Daoy (cell line): ENCODE measurements at regions not wholly inside any gene's neighbourhood (a gene's known extent, or its start where the extent isn't known, plus 50 kb on each side); places are given as distances from the start of the nearest gene placed in this dataset.
"Not testable (repeated sequence)": the region's sequence is repeated elsewhere in the genome, so short reads cannot be mapped to it uniquely, and the experiment has no call there.

ENCODE experiments used
- DNase-seq: peaks from one replicate; pipeline ENCODE4 v3.0.0-alpha.2; 2015; ENCODE audit warnings: low read depth

DNA sequence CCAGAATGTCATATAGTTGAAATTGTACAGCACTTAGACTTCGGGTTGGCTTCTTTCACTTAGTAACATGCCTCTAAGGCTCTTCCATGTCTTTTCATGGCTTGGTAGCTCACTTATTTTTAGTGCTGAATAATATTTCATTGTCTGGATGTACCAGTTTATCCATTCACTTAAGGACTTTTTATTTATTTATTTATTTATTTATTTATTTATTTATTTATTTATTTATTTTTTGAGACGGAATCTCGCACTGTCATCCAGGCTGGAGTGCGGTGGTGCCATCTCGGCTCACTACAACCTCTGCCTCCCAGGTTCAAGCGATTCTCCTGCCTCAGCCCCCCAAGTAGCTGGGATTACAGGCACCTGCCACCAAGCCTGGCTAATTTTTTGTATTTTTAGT, 132.9 kb upstream of the ELAC2 start:
- DNase-seq = not testable (repeated sequence)

DNA sequence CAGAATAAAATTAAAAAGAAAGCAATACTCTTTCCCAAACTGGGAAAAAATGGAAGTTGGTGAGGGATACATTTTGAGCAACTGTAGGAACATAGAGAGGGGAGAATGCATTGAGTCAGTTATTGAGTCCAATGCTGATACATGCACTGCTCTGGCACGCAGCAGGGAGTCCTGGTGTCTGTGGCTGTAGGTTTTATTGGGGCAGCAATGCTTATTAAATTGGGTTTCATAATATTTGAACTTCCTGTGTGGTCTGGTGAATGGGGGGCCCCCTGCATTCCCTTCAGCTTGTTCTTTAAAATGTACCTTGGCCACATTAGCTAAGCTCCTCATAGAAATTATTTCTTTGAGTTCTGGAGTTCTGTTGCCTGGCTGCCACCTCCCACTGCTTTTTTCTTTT, 125.2 kb upstream of the ELAC2 start:
- no peak for DNase-seq

DNA sequence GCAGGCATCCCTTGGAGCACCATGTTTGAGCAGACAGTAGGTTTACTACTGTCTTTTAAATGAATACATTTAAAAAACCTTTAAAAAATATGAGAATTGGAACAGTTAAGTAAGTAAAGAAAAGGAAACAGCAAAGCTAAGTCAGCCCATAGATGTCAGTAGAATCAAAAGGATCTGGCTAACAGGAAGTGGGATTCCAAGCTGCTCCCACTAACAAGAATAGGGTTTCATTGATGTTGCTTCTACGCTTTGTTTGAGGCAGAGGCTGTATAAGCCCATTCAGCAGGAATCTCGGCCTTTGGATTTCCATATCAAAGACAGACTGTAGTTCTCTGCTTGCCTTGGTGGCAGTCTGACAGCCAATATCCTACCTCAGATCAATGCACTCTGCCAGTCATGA, 122.9 kb upstream of the ELAC2 start:
- peak; percentile 11 for DNase-seq

DNA sequence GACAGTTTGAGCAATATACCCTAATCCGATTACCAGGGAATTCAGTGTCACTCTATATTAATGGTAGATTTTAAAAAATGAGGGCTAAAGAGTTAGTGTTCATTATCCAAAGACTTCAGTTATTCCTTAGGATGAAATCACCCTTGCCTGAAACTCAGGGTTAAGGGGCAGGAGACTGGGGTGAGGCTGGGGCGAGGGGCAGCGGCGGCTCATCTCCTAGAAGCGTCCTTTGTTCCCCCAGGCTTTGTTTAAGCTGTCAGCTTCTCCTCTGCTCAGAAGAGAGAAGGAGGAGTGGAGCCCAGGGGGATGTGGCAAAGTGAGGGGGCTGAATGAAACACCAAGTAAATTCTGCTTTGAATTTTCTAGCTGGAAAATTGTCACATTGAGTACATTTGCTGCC, 117.7 kb upstream of the ELAC2 start:
- no peak for DNase-seq

GRCh38 chr17:13134076-13134475, 116.2 kb upstream of the ELAC2 start:
- DNase-seq = peak; percentile 12

DNA sequence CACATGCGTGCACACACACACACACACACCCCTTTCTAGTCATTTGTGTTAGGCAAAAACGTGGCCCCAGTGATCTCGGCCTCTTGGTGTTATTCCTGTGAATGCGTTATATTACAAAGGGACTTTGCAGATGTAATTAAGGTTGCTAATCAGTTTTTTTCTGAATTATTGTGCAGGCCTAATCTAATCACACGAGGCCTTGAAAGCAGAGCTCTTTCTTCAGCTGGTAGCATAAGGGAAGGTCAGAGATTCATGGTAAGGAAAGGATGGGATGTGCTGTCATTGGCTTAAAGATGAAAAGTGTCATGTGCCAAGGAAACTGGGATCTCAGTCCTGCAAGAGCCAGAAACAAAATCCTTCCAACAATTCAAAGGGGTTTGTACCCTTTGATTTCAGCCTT, 113.4 kb upstream of the ELAC2 start:
- no peak for DNase-seq

- no peak for DNase-seq
Observed at GRCh38 chr17:13129356-13129755, 111.5 kb upstream of the ELAC2 start.

- no peak for DNase-seq
Observed at GRCh38 chr17:13128676-13129075, 110.8 kb upstream of the ELAC2 start.

DNA sequence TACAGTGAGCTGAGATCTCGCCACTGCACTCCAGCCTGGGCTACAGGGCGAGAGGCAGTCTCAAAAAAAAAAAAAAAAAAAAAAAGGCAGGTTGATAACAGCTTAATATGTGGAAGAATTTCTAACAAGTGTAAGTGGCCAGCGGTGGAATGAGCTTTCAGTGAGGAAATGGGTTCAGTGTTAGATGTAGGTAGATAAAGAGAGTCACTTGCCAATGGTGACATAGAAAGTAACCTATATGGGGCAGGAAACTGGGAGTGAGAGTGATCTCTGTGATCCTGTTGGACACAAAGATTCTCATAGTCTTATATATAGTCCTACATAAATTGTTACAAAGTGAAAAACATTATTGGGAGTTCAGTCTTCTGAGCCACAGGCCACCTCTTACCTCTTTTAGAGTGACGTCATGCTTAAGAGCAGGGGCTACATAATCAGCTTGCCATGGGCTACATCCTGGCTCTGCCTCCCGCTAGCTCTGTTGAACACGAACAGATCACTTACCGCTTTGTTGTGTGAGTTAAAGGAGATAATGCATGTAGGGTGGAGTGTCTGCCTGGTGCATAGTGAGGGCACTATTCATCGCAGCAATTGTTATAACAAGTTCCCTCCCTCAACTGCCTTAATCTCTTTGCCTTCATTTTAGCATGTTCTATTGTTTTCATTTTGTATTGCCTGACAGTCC, 110.2 kb upstream of the ELAC2 start:
- peak; percentile 11 for DNase-seq

GRCh38 chr17:13120864-13121263, 103.0 kb upstream of the ELAC2 start:
- no peak for DNase-seq

DNA sequence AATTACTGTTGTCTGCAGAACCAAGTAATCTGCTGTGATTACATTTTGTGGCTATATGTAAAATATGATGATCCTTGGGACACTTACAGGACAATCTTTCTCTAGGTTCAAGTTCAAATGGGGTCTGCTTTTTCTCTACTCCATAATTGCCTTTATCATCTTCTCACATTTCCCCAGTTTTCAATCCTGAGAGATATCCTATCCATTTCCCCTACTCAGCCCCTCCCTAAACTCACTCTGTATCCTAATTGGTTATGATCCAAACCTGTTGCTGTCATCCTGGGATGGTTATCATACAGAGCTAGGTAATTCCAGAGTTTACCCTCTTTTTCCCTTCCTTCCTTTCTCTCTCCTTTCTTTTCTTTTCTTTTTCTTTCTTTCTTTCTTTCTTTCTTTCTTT, 100.5 kb upstream of the ELAC2 start:
- DNase-seq = no peak

- DNase-seq = no peak
Observed at GRCh38 chr17:13117616-13118015, 99.8 kb upstream of the ELAC2 start.

GRCh38 chr17:13114601-13115031, 96.8 kb upstream of the ELAC2 start:
- peak; percentile 83 for DNase-seq

DNA sequence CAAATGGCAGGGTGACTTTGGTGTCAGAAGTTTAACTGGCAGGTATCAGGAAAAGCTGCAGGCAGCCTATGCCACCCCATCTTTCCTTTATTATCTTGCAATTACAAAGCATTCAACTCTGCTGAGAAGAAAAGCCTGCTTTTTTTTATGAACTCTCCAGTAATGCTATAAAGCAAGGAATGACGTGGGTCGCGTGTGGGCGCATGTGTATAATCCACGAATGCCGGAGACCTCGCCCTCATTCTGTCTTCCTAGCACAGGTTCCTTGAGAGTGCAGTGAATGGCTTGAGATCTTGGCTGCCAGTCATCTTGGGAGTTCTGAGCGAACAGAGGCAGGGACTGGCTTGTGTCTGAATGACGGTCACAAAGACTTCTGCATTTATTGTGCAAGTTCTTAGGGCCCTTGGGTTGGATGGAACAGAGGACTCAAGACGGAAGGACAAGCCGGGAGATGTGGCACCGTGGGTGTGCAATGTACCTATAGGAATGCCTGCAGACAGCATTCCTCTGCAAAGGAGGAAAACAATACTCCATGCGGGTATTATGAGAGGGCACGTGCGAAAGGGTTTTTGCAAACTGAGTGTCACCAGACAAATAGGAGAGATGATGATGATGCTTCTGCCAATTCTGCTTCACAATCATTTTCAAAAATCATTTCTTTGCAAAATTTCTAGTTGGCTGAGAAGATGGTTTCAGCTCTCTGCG, 96.1 kb upstream of the ELAC2 start:
- DNase-seq = no peak

DNA sequence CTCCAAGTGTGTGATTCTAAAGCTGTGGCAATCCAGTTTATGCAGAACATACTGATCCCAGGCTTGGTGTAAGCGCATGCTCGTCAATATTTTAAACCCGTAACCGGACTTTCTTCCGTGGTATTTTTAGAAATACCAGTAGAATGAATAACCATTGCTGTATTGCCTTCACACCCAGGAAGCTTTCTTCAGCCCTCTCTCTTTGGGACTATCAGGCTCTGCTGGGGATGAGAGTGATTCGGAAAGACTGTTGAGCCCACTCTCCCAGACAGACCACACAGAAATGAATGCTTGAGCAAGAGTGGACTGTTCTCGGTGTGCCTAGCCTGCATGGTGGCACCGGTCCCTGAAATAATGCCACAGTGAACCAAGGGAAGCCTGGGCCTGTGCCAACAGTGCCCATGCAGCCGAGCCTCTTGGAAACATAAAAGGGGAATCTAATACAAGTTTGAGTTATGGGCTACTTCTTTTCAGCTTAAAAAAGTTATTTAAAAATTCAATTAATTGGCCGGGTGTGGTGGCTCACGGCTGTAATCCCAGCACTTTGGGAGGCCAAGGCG, 89.9 kb upstream of the ELAC2 start:
- no peak for DNase-seq

GRCh38 chr17:13106171-13106570, 88.3 kb upstream of the ELAC2 start:
- peak; percentile 61 for DNase-seq

DNA sequence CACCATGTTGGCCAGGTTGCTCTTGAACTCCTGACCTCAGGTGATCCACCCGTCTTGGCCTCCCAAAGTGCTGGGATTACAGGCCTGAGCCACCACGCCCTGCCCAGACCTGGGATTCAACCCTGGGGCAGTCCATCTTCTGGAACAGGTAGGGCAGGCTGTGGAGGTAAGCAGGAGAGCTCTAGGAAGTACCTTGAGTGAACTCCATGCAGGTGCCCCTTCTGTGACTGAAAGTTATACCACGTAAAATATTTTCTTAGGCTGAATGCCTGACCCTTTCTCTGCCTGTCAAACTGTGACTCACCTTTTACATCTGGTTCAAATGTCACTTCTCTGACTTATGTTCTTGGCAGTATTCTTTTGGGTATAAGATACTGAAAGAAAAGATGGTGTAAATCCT, 86.7 kb upstream of the ELAC2 start:
- DNase-seq = no peak

- DNase-seq = no peak
Observed at GRCh38 chr17:13102477-13102876, 84.7 kb upstream of the ELAC2 start.

DNA sequence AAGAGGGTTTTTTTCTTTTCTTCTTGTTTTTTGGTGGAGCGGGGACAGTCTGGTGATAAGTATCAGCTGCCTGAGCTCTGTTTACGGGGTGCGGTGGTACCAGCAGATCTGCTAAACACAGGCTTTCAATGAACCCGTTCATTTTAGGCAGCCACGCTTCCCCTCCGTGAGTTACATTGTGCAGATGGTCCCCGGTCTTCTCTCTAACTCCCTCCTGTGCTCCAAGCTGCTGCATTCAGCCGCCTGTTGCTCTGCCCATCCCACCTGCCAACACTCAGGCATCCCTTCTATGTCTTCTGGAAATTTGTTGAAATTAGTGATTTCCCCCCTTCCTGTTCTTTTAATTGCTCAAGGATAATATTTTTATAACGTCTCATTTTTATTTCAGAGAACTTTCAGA, 82.1 kb upstream of the ELAC2 start:
- DNase-seq = no peak

- DNase-seq = no peak
Observed at GRCh38 chr17:13099089-13099735, 81.4 kb upstream of the ELAC2 start.

GRCh38 chr17:13096291-13096690, 78.5 kb upstream of the ELAC2 start:
- DNase-seq = no peak

GRCh38 chr17:13092010-13092409, 74.2 kb upstream of the ELAC2 start:
- not testable (repeated sequence) for DNase-seq

GRCh38 chr17:13088666-13089065, 70.8 kb upstream of the ELAC2 start:
- DNase-seq = no peak
